H1 (cell line): ENCODE measurements at regions not wholly inside any gene's neighbourhood (a gene's known extent, or its start where the extent isn't known, plus 50 kb on each side); places are given as distances from the start of the nearest gene placed in this dataset.
"Not testable (repeated sequence)": the region's sequence is repeated elsewhere in the genome, so short reads cannot be mapped to it uniquely, and the experiment has no call there.

Experiments used
- BACH1 ChIP-seq: IDR thresholded peaks from 2 replicates; pipeline ENCODE4 v1.6.1; 2012; ENCODE audit warnings: low read length, improper control_type of control experiment
- CTCF ChIP-seq, 3 experiments: IDR thresholded peaks; 1 replicate in 2 of 3; 2 replicates in 1 of 3; pipeline versions ENCODE4 v1.5.1 to v1.6.1; 2011; ENCODE audit warnings: low read length in 3 of 3, mild to moderate bottlenecking in 3 of 3, inconsistent platforms in 2 of 3, low read depth in 1 of 3, moderate library complexity in 1 of 3; ENCODE audit not compliant: insufficient read depth in 1 of 3; ENCODE audit errors: control extremely low read depth in 1 of 3
- GABPA ChIP-seq: IDR thresholded peaks from 2 replicates; pipeline ENCODE4 v1.6.1; 2011; ENCODE audit warnings: mild to moderate bottlenecking, low read length, moderate library complexity, borderline replicate concordance; ENCODE audit not compliant: insufficient read depth
- POLR2A ChIP-seq, 2 experiments: IDR thresholded peaks; 1 replicate in 1 of 2; 2 replicates in 1 of 2; pipeline ENCODE4 v1.6.1; 2011; ENCODE audit warnings: low read depth in 2 of 2, low read length in 2 of 2, mild to moderate bottlenecking in 2 of 2; ENCODE audit errors: control extremely low read depth in 1 of 2
- POLR2AphosphoS5 ChIP-seq: IDR thresholded peaks from 2 replicates; pipeline ENCODE4 v1.6.1; 2011; ENCODE audit warnings: low read depth, low read length
- SRF ChIP-seq: IDR thresholded peaks from 2 replicates; pipeline ENCODE4 v1.6.1; 2011; ENCODE audit warnings: mild to moderate bottlenecking, low read depth, low read length, moderate library complexity

- TF ChIP-seq BACH1; CTCF (IDR thresholded peaks at IDR 0.05; ENCODE audit: control extremely low read depth in 1 of 3, insufficient read depth in 1 of 3, low read depth in 1 of 3, low read length in 3 of 3); GABPA; POLR2AphosphoS5; SRF; POLR2A (IDR thresholded peaks at IDR 0.05; ENCODE audit: control extremely low read depth in 1 of 2, low read depth in 2 of 2, low read length in 2 of 2): not testable (repeated sequence)
Measured at GRCh38 chr10:2315045-2315485, 577.7 kb upstream of the ADARB2 start.
